GM10847 (cell line): ENCODE measurements at regions not wholly inside any gene's neighbourhood (a gene's known extent, or its start where the extent isn't known, plus 50 kb on each side); places are given as distances from the start of the nearest gene placed in this dataset.

Experiments
- POLR2A ChIP-seq: IDR thresholded peaks from 2 replicates; pipeline ENCODE4 v1.6.1; 2011; ENCODE audit not compliant: insufficient read length; ENCODE audit errors: extremely low read depth

DNA sequence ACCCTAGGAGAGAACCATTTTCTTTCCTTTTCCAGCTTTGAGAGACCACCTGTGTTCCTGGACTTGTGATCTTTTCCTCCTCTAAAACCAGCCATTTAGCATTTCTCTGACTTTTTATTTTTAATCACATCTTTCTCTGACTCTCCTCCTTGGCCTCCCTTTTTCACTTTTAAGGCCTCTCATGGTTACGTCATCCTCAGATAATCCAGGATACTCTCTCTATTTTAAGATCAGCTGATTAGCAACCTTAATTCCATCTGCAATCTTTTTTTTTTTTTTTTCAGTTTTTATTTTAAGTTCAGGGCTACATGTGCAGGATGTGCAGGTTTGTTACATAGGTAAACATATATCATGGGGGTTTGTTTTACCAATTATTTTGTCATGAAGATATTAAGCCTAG, 54.0 kb downstream of the RFPL4B start:
- no peak for TF ChIP-seq POLR2A

GRCh38 chr6:112407101-112407590, 60.0 kb downstream of the RFPL4B start:
- TF ChIP-seq POLR2A: no peak

- TF ChIP-seq POLR2A: no peak
Observed at GRCh38 chr6:112408522-112408921, 61.4 kb downstream of the RFPL4B start.

GRCh38 chr6:112409311-112409710, 62.2 kb downstream of the RFPL4B start:
- TF ChIP-seq POLR2A: no peak

GRCh38 chr6:112413780-112414179, 66.7 kb downstream of the RFPL4B start:
- no peak for TF ChIP-seq POLR2A

DNA sequence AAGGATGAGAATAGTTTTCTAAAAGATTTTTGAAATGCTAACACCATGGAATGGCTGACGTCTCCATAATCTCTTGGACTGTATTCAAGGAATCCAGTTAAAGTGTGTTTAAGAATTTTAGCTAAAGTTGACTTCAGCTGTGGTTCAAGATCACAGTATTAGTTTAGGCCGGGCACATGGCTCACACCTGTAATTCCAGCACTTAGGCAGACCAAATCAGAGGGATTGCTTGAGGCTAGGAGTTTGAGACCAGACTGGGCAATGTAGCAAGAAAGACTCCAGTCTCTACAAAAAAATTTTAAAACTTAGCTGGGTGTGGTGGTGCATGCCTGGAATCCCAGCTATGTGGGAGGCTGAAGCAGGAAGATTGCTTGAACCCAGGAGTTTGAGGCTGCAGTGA, 68.2 kb downstream of the RFPL4B start:
- no peak for TF ChIP-seq POLR2A

- no peak for TF ChIP-seq POLR2A
Observed at GRCh38 chr6:112416866-112417265, 69.7 kb downstream of the RFPL4B start.

- TF ChIP-seq POLR2A: no peak
Observed at GRCh38 chr6:112427499-112427898, 80.4 kb downstream of the RFPL4B start.

DNA sequence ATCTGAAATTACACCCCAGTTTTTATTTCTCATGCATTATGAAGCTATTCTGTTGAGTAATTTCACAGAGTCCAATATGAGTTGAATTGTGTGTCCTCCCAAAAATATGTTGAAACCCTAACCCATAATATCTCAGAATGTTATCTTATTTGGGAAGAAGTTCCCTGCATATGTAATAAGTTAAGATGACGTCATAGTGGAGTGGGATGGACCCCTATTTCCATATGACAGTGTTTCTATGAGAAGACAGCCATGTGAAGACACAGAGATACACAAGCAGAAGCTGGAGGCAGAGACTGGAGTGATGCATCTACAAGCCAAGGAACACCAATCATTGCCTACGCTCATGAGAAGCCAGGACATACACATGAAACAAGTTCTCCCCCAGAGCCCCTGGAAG, 81.3 kb downstream of the RFPL4B start:
- TF ChIP-seq POLR2A: no peak

DNA sequence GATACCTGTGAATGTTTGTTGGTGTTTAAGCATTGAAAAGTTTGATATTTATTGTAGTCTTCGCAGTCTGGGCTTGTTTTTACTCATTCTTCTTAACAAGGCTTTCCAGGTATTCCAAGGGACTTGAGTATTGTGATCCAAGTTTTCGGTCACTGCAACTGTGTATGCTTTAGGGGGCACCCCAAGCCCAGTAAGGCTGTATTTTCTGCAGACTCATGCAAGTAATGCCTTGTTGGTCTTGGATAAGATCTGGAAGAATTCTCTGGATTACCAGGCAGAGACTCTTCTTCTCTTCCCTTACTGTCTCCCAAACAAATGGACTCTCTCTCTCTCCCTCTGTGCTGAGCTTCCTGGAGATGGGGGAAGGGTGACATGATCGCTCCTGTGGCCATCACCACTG, 82.1 kb downstream of the RFPL4B start:
- TF ChIP-seq POLR2A: no peak

GRCh38 chr6:112431803-112432202, 84.7 kb downstream of the RFPL4B start:
- TF ChIP-seq POLR2A: no peak

GRCh38 chr6:112432853-112433252, 85.7 kb downstream of the RFPL4B start:
- TF ChIP-seq POLR2A: no peak

GRCh38 chr6:112433457-112433856, 86.3 kb downstream of the RFPL4B start:
- TF ChIP-seq POLR2A: no peak

GRCh38 chr6:112434896-112435435, 87.8 kb downstream of the RFPL4B start:
- no peak for TF ChIP-seq POLR2A

GRCh38 chr6:112437058-112437457, 89.9 kb downstream of the RFPL4B start:
- TF ChIP-seq POLR2A: no peak

- TF ChIP-seq POLR2A: no peak
Observed at GRCh38 chr6:112439010-112439409, 91.9 kb downstream of the RFPL4B start.

DNA sequence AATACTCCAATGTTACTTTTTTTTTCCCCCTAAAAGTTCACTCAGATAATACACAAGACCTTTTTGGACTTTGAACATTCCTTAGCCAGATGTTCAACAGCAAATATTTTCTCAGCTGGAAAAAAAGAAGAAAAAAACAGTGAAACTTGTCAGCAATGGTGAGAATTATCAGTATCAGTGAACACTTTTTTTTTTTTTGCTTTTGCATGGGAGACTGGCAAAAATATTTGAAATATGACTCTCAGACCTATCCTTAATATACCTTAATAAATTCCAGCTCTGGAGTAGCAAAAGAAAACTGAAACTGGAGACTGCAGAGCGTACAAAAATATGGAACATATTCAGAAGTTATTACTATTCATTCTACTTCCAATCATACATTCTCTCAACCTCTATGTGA, 92.3 kb downstream of the RFPL4B start:
- TF ChIP-seq POLR2A: no peak
